HG03196 (cell line): ENCODE measurements at regions not wholly inside any gene's neighbourhood (a gene's known extent, or its start where the extent isn't known, plus 50 kb on each side); places are given as distances from the start of the nearest gene placed in this dataset.

Experiments used
- ATAC-seq: cut with Tn5 transposase; IDR thresholded peaks from one replicate; pipeline ENCODE4 v1.9.1; 2021; ENCODE audit not compliant: unreplicated experiment

- no peak for ATAC-seq
These were observed 350.2 kb downstream of the FBXO15 start for GRCh38 chr18:73797419-73797818.

- no peak for ATAC-seq
These were observed 354.2 kb downstream of the FBXO15 start for GRCh38 chr18:73793386-73793785.

- no peak for ATAC-seq
These were observed 356.6 kb downstream of the FBXO15 start for GRCh38 chr18:73791081-73791480.

GRCh38 chr18:73790587-73790986 lies 357.0 kb downstream of the FBXO15 start:
- ATAC-seq, result no peak

- no peak for ATAC-seq
These were observed 360.3 kb downstream of the FBXO15 start for GRCh38 chr18:73787316-73787715.

GRCh38 chr18:73785300-73785699 lies 362.3 kb downstream of the FBXO15 start:
- ATAC-seq, result no peak

GRCh38 chr18:73784853-73785252 lies 362.8 kb downstream of the FBXO15 start:
- no peak for ATAC-seq

- no peak for ATAC-seq
These were observed 365.2 kb downstream of the FBXO15 start for GRCh38 chr18:73782405-73782804.

- no peak for ATAC-seq
These were observed 367.4 kb downstream of the FBXO15 start for GRCh38 chr18:73780218-73780617.

GRCh38 chr18:73778032-73778359 lies 369.6 kb downstream of the FBXO15 start:
- ATAC-seq, result no peak

GRCh38 chr18:73777356-73778031 lies 370.1 kb downstream of the FBXO15 start:
- ATAC-seq, result no peak

GRCh38 chr18:73774811-73775509 lies 372.7 kb downstream of the FBXO15 start:
- ATAC-seq, result no peak

GRCh38 chr18:73768043-73768442 lies 379.6 kb downstream of the FBXO15 start:
- no peak for ATAC-seq

GRCh38 chr18:73766910-73767515 lies 380.6 kb downstream of the FBXO15 start:
- no peak for ATAC-seq

- ATAC-seq, result no peak
These were observed 389.2 kb downstream of the FBXO15 start for GRCh38 chr18:73758446-73758845.

- no peak for ATAC-seq
These were observed 391.2 kb downstream of the FBXO15 start for GRCh38 chr18:73756256-73757091.

- ATAC-seq, result no peak
These were observed 394.7 kb downstream of the FBXO15 start for GRCh38 chr18:73752965-73753364.

- ATAC-seq, result no peak
These were observed 395.1 kb downstream of the FBXO15 start for GRCh38 chr18:73752546-73752945.

GRCh38 chr18:73750052-73750451 lies 397.6 kb downstream of the FBXO15 start:
- no peak for ATAC-seq

- ATAC-seq, result no peak
These were observed 398.3 kb downstream of the FBXO15 start for GRCh38 chr18:73749304-73749703.

GRCh38 chr18:73748731-73749130 lies 398.9 kb downstream of the FBXO15 start:
- no peak for ATAC-seq

- ATAC-seq, result no peak
These were observed 401.5 kb downstream of the FBXO15 start for GRCh38 chr18:73746101-73746500.
